ENCODE measurements at regions not wholly inside any gene's neighbourhood (a gene's known extent, or its start where the extent isn't known, plus 50 kb on each side); places are given as distances from the start of the nearest gene placed in this dataset.

- no peak overlapping the region for H3K4me3 ChIP-seq (ENCODE audit: low read depth, low read length)
- TF ChIP-seq CTCF (IDR thresholded peaks at IDR 0.05; ENCODE audit: low read depth, low read length), result no peak
- no peak for DNase-seq (ENCODE audit: low read depth, low spot score)
- in situ Hi-C loops (cut with HindIII; ENCODE audit: low sequenced_read_pairs), result no loop called here
These were observed 679.7 kb upstream of the ID4 start for GRCh38 chr6:19157486-19157885.

DNA sequence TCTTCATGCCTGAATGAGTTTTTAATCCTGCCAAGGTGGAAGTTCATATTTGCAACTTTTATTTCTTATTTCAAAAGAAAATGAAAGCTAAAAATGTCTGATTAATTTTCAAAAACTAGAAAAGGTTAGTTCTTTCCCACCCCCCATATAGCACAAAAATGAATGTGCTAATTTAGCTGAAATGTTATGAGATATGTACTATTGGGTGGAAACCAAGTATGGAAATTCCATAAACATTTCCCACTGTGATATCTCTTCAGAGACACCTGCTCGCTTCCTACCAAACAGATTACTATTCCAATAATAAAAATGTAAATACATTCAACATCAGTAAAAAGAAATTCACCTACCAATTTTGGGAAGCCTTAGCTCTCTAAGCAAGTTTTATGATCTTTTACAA is 678.6 kb upstream of the ID4 start:
- no peak for DNase-seq (ENCODE audit: low read depth, low spot score)
- TF ChIP-seq CTCF (IDR thresholded peaks at IDR 0.05; ENCODE audit: low read depth, low read length), result no peak
- H3K4me3 ChIP-seq (ENCODE audit: low read depth, low read length), result no peak overlapping the region
- in situ Hi-C loops (cut with HindIII; ENCODE audit: low sequenced_read_pairs), result no loop called here

GRCh38 chr6:19159089-19159488 is 678.1 kb upstream of the ID4 start:
- H3K4me3 ChIP-seq (ENCODE audit: low read depth, low read length), result no peak overlapping the region
- TF ChIP-seq CTCF (IDR thresholded peaks at IDR 0.05; ENCODE audit: low read depth, low read length), result no peak
- DNase-seq (ENCODE audit: low read depth, low spot score), result no peak
- in situ Hi-C loops (cut with HindIII; ENCODE audit: low sequenced_read_pairs), result no loop called here

DNA sequence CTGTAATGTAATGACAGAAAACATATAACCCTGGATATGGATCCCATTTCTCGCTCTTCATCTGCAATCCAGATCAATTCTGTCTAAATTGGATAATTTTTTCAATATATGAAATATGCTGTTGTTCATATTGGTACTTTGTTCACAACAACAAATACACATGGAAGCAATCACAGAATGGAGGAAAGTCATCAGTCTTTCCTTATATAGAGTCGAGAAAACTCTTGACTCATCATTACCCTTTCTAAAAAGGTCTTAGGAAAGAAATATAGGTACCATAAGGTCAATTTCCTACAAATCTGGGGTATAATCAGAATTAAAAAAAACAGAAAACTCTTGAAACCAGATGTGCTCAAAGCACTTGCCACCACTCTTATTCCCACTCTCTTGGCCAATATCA is 677.6 kb upstream of the ID4 start:
- H3K4me3 ChIP-seq (ENCODE audit: low read depth, low read length), result no peak overlapping the region
- TF ChIP-seq CTCF (IDR thresholded peaks at IDR 0.05; ENCODE audit: low read depth, low read length), result no peak
- DNase-seq (ENCODE audit: low read depth, low spot score), result no peak
- in situ Hi-C loops (cut with HindIII; ENCODE audit: low sequenced_read_pairs), result no loop called here

- no peak overlapping the region for H3K4me3 ChIP-seq (ENCODE audit: low read depth, low read length)
- no peak for DNase-seq (ENCODE audit: low read depth, low spot score)
- no peak for TF ChIP-seq CTCF (IDR thresholded peaks at IDR 0.05; ENCODE audit: low read depth, low read length)
- in situ Hi-C loops (cut with HindIII; ENCODE audit: low sequenced_read_pairs), result no loop called here
These were observed 677.0 kb upstream of the ID4 start for GRCh38 chr6:19160081-19160730.

DNA sequence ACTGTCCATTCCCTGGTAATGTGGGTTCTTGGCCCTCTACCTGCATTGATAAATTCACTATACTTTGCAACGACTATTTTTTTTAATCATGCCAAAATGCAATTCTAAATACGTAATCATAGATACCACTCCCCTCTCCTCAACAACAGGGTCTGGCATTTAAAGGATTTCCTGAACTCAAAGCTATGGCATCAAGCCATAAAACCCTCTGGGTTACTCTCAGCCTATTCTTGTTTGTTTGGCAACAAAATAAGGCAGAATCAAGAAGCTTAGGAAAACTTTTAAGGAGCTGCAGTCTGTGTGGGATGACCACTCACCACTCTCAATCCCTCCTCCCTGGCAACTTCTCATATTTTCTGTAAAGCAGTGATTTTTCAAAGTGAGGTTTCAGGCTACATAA is 669.9 kb upstream of the ID4 start:
- no peak for TF ChIP-seq CTCF (IDR thresholded peaks at IDR 0.05; ENCODE audit: low read depth, low read length)
- in situ Hi-C loops (cut with HindIII; ENCODE audit: low sequenced_read_pairs), result no loop called here
- no peak for DNase-seq (ENCODE audit: low read depth, low spot score)
- H3K4me3 ChIP-seq (ENCODE audit: low read depth, low read length), result no peak overlapping the region

DNA sequence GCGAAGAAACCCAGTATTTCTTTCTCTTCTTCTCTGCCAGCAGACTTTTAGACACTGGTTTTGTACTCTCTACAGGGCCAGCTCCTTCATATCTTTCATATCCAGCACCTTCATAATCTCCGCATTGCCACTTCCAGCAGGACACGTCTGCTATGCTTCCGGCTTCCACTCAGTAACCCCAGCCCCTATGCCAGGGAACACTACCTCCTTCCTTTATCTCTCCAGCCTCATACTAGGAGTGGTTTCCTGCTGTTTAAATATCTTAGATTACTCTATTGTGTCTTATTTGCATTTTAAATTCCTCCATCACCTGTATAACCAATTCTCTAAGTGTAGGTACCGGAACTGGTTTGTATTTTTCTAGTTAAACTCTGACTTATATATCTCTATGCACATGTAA is 667.8 kb upstream of the ID4 start:
- TF ChIP-seq CTCF (IDR thresholded peaks at IDR 0.05; ENCODE audit: low read depth, low read length), result no peak
- no peak overlapping the region for H3K4me3 ChIP-seq (ENCODE audit: low read depth, low read length)
- DNase-seq (ENCODE audit: low read depth, low spot score), result no peak
- in situ Hi-C loops (cut with HindIII; ENCODE audit: low sequenced_read_pairs), result no loop called here

All from astrocyte of the spinal cord (primary cell).